GM21390 (cell line): ENCODE measurements at regions not wholly inside any gene's neighbourhood (a gene's known extent, or its start where the extent isn't known, plus 50 kb on each side); places are given as distances from the start of the nearest gene placed in this dataset.
"Not testable (repeated sequence)": the region's sequence is repeated elsewhere in the genome, so short reads cannot be mapped to it uniquely, and the experiment has no call there.

Experiments used
- ATAC-seq: cut with Tn5 transposase; IDR thresholded peaks from one replicate; pipeline ENCODE4 v1.9.1; 2021; ENCODE audit not compliant: unreplicated experiment

- no peak for ATAC-seq
These were observed 771.2 kb downstream of the FSCB start for GRCh38 chr14:43735932-43736331.

- no peak for ATAC-seq
These were observed 777.9 kb downstream of the FSCB start for GRCh38 chr14:43729143-43729542.

DNA sequence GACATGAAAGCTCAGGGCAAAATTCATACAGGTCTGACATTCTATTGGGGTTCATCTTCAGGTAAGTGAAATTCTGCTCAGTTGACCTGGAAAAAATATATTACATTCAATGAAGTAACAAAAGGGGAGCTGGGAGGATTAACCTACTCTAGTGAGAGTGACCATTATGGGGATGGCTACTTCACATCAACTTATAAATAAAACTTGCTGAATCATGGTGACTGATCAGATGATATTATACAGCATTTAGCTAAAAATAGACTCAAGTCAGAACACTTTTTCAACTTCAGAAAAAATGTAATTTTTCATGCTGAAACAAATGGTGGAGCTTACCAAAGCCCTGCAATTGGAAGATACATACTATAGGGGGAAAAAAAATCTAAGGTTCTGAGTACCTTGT lies 800.2 kb downstream of the FSCB start:
- ATAC-seq = no peak

- not testable (repeated sequence) for ATAC-seq
These were observed 808.4 kb downstream of the FSCB start for GRCh38 chr14:43698561-43699284.

DNA sequence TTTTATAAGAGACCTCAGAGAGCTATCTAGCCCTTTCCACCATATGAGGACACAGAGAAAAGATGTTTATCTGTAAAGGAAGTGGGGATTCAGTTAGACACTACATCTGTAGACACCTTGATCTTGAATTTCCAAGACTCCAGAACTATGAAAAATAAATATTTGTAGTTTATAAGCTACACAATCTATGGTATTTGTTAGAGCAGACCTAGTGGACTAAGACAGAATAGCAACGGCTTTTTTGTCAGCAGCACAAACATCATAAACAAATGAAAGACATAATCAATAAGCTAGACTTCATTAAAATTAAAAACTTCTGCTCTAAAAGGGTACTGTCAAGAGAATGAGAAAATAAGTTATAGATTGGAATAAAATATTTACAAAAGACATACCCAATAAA lies 810.1 kb downstream of the FSCB start:
- no peak for ATAC-seq

- ATAC-seq = no peak
These were observed 814.4 kb downstream of the FSCB start for GRCh38 chr14:43692706-43693105.

GRCh38 chr14:43687921-43688320 lies 819.2 kb downstream of the FSCB start:
- ATAC-seq = no peak

DNA sequence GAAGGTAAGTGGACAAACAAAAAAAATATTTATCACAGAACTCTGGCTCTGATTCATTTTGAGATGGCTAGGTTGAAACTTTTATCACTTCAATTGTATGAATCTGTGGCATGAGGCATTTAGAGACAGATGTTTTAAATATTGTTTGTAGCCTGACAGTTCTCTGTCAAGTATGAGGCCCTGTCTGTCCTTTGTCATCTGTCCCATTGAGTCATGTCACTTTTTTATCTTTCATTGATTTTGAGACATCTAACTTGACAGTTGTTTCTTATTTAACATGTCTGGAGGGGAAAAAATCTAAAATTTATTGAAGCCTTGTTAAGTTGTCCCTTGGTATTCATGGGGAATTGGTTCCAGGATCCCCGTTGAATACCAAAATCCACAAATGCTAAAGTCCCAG lies 829.5 kb downstream of the FSCB start:
- ATAC-seq = no peak

DNA sequence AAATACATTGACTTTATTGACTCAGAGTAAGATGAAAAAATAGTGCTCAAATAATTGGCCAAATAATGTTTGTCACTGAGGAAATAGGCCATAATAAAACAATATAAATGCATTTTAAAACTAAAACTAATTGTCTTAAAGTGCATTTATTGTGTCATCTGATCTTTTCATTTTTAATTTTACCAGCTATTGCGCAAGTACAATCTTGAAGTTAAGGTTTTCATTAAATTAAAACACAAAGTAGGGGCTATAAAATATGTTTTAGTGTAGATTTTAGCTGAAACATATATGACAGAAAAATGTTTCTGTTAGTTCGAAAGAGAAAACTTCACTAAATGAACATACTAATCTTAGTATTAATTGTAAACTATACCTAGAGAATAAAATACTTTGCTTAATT lies 832.8 kb downstream of the FSCB start:
- ATAC-seq = no peak

DNA sequence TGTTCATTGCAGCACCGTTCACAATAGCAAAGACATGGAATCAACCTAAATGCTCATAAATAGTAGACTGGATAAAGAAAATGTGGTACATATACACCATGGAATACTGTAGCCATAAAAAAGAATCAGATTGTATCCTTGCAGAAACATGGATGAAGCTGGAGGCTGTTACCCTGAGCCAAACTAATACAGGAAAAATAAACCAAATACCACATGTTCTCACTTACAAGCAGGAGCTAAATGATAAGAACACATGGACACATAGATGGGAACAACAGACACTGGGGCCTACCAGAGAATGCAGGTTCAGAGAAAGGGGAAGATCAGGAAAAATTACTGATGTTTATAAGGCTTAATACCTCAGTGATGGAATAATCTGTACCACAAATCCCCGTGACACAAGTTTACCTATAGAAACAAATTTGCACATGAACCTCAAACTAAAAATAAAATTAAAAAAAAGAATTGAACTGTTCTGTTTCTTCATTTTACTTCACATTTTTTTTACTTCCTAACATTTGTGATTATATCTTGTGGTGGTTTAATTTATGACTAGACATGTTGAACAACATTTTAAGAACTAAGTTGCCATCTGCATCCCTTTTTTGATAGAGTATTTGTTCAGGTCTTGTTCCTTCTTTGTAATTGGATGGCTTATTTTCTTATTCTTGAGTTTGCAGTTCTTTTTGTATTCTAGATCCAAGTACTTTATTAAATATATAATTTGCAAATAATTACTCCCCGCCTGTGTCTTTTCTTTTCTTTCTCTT lies 835.2 kb downstream of the FSCB start:
- no peak for ATAC-seq

GRCh38 chr14:43669355-43669754 lies 837.7 kb downstream of the FSCB start:
- no peak for ATAC-seq

DNA sequence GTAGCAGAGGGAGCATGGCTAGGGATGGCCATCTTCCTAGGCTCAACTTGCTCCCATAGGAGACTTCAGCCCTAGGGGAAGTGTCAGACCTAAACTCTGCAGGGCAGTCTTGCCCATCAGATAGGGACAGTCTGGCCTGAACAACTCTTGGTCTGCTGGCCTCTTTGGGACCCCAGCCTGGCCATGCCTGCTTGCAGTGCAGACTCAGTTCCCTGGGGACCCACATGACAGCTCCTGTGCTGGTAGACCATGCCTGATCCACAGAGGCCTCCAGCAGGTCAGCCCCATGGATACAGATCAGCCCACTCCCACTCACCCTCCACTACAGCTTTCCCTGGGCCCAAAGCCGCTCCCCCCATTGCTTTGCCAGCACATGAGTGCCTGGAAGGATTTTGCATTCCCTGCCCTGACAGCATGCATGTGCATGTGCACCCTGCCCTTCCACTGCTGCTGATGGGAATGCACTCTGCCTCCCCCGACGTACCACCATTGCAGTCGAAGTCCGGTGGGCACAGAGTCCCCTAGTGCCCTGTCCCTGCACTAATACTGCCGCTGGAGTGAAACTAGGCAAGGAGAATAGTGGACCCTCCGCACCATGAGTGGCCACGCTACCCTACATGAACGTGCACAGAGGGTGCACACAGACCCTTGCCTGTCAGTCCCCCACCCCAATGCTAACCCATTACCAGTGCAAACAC lies 841.4 kb downstream of the FSCB start:
- ATAC-seq = no peak

DNA sequence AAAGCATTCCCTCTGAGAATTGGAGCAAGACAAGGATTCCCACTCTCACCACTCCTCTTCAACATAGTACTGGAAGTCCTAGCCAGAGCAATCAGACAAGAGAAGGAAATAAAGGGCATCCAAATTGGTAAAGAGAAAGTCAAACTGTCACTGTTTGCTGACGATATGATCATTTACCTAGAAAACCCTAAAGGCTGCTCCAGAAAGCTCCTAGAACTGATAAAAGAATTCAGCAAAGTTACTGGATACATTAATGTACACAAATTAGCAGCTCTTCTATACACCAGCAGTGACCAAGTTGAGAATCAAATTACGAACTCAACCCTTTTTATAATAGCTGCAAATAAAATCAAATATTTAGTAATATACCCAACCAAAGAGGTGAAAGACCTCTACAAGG lies 851.9 kb downstream of the FSCB start:
- not testable (repeated sequence) for ATAC-seq

GRCh38 chr14:43651896-43652295 lies 855.2 kb downstream of the FSCB start:
- no peak for ATAC-seq

DNA sequence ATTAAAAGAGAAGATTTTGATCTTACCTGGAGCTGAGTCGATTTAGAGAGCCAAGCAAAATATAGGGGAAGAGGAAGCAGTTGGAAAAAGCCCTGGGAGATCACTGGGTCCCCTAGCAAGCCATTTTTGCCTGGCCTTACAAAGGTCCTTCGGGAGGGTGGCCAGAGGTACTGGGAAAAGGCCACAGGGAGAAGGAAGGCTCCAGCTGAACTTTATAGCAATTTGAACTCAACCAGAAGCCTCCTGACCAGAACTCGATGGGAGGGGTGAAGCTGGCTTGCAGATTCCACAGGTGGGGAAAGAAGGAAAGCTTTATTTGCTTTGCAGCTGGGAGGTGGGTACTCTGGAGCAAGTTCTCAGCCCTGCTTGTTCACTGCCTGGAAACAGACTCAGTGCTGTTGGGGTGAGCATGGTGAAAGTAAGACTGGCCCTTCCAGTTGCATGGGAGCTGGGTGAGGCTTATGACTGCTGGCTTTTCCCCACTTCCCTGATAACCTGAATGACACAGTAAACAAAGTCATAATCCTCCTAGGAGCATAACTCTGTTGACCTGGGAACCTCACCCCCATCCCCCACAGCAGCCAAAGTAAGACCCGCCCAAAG lies 855.8 kb downstream of the FSCB start:
- no peak for ATAC-seq

DNA sequence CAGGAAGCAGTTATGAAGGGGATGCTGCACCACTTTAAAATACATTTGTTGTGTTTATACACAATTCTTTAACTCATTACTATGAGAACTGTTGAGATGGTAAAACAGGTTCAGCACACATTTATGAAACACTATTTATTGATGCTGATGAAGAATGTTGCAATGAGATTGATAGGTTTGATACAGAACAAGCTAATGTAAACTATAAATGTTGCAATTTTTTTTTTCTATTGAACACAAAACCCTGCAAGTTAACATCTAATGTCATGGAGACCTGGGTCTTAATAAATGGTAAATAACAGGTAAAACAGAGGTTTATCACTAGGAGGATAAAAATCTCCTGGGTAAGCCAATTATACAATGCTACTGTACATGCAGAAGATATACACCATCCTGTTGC lies 857.6 kb downstream of the FSCB start:
- ATAC-seq = no peak

GRCh38 chr14:43647302-43647701 lies 859.8 kb downstream of the FSCB start:
- ATAC-seq = no peak

- no peak for ATAC-seq
These were observed 866.3 kb downstream of the FSCB start for GRCh38 chr14:43640718-43641267.

DNA sequence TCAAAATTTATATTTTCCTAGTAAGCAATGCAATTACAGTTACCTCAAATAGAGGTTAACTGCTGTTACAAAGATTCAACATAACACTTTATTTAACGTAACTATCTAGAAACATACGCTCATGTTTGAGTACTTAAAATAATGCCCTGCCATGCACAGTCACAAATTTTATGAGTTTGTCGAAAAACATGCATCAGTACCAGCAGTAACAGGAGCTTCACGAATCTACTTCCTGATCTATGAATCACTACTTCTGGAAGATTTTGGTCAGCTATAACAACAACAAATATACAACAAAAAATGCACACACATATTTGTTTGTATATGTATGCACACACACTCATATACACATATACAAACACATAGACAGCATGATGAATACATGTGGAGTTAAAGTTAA lies 881.8 kb downstream of the FSCB start:
- ATAC-seq = no peak

DNA sequence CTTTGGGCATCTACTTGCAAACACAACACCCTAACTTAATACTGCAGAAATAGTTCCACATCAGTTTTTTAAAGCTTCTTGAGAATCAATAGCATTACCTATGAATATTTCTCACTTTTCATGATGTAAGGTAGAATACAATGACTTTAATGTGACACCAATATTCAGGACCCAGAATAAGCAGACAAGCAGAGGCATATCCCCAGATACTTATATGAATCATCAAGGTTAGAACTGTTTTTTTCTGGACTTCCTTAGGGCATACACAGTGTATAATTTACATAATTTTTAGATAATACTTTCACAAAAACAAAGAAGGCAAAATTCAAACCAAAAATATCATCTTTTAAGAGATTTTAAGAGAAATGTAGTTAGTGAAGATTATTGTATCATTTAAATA lies 885.8 kb downstream of the FSCB start:
- no peak for ATAC-seq

DNA sequence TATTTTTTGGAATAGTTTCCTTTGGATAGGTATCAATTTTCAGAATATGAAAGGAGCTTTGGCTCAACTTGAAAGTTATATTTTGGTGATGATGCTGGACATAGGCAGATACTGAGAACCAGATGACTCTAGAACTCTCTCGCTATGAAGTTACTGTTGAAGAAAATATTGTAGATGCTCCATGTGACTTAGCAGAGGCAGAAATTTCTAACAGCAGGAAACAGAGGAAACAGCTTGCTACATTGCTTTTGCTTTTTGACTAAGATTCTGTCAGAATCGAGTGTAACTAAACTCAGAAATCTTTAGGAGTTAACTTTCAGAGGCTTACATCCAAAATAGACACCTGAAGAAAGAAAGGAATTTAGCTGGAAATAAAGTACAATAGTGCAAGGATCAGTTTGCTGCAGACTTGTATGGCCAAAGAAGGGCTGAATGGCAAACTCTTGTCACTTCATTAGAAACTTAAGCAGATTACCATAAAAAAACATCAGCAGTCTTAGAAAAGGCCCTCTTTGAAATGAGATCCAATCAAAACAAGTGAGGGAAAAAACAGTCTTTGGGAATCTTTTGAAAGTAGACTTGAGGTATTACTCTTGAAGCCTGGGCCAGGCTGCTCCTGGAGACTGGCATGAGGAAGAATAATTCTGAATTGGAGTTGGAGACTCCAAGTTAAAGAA lies 911.8 kb downstream of the FSCB start:
- no peak for ATAC-seq
